ENCODE measurements at regions not wholly inside any gene's neighbourhood (a gene's known extent, or its start where the extent isn't known, plus 50 kb on each side); places are given as distances from the start of the nearest gene placed in this dataset.

DNA sequence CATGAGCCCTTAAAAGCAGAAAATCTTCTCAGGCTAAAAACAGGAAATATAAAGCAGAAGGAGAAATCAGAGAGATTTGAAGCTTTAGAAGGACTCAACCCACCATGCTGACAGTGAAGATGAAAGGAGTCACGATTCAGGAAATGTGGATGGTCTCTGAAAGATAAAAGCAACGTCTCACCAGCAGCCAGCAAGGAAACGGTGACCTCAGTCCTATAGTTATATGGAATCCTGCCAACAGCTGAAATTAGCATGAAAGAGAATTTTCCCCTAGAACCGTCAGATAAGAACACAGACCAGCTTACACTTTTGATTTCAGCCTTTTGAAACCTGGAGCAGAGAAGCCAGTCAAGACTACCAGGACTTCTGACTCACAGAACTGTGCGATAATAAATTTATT lies 715.7 kb upstream of the HTR2C start:
- H4K20me1 ChIP-seq (ENCODE audit: insufficient read depth, low read length): no peaks in the 10 kb centered on the region
- no peaks in the 10 kb centered on the region for H3K4me1 ChIP-seq (ENCODE audit: insufficient read depth, low read length)
- intact Hi-C loops (cut with micrococcal nuclease; ENCODE audit: unreplicated experiment): no loop called here
- no peaks in the 10 kb centered on the region for H3K36me3 ChIP-seq (replicated peaks in 1 of 2; ENCODE audit: control insufficient read depth in 1 of 2, insufficient read depth in 2 of 2, low read length in 2 of 2)
- no peak overlapping the region for H3K4me2 ChIP-seq (ENCODE audit: low read depth, low read length)
- no peak overlapping the region for H2AFZ ChIP-seq (ENCODE audit: low read length)
- no peaks in the 10 kb centered on the region for H3K27me3 ChIP-seq (ENCODE audit: control insufficient read depth in 1 of 2, insufficient read depth in 2 of 2, low read length in 2 of 2)
- no peaks in the 10 kb centered on the region for H3K9me3 ChIP-seq (ENCODE audit: low read length)
- TF ChIP-seq, protein P1, sequence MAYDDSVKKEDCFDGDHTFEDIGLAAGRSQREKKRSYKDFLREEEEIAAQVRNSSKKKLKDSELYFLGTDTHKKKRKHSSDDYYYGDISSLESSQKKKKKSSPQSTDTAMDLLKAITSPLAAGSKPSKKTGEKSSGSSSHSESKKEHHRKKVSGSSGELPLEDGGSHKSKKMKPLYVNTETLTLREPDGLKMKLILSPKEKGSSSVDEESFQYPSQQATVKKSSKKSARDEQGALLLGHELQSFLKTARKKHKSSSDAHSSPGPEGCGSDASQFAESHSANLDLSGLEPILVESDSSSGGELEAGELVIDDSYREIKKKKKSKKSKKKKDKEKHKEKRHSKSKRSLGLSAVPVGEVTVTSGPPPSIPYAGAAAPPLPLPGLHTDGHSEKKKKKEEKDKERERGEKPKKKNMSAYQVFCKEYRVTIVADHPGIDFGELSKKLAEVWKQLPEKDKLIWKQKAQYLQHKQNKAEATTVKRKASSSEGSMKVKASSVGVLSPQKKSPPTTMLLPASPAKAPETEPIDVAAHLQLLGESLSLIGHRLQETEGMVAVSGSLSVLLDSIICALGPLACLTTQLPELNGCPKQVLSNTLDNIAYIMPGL (CRISPR knock-in tag; IDR thresholded peaks at IDR 0.05; ENCODE audit: borderline replicate concordance in 1 of 2, low read depth in 1 of 2): no peak
- TF ChIP-seq ZNF644 (CRISPR knock-in tag; IDR thresholded peaks at IDR 0.05; ENCODE audit: low read depth) (no peak), ZNF724P (CRISPR knock-in tag; IDR thresholded peaks at IDR 0.05; ENCODE audit: borderline replicate concordance) (no peak), ZNF264 (CRISPR knock-in tag; IDR thresholded peaks at IDR 0.05) (no peak), LCORL (IDR thresholded peaks at IDR 0.05) (no peak), LCORL (CRISPR knock-in tag; IDR thresholded peaks at IDR 0.05) (no peak), ZNF7 (CRISPR knock-in tag; IDR thresholded peaks at IDR 0.05) (no peak), MIER3 (CRISPR knock-in tag; IDR thresholded peaks at IDR 0.05; ENCODE audit: borderline replicate concordance) (no peak), ZNF224 (CRISPR knock-in tag; IDR thresholded peaks at IDR 0.05) (no peak), MBNL3 (CRISPR knock-in tag; conservative IDR thresholded peaks at IDR 0.05) (no peak), ZNF451 (CRISPR knock-in tag; IDR thresholded peaks at IDR 0.05) (no peak), FLYWCH1 (CRISPR knock-in tag; IDR thresholded peaks at IDR 0.05) (no peak), TOPORS (CRISPR knock-in tag; IDR thresholded peaks at IDR 0.05) (no peak), ZNF335 (CRISPR knock-in tag; IDR thresholded peaks at IDR 0.05) (no peak)
- TF ChIP-seq, protein P2, sequence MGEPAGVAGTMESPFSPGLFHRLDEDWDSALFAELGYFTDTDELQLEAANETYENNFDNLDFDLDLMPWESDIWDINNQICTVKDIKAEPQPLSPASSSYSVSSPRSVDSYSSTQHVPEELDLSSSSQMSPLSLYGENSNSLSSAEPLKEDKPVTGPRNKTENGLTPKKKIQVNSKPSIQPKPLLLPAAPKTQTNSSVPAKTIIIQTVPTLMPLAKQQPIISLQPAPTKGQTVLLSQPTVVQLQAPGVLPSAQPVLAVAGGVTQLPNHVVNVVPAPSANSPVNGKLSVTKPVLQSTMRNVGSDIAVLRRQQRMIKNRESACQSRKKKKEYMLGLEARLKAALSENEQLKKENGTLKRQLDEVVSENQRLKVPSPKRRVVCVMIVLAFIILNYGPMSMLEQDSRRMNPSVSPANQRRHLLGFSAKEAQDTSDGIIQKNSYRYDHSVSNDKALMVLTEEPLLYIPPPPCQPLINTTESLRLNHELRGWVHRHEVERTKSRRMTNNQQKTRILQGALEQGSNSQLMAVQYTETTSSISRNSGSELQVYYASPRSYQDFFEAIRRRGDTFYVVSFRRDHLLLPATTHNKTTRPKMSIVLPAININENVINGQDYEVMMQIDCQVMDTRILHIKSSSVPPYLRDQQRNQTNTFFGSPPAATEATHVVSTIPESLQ (CRISPR knock-in tag; conservative IDR thresholded peaks at IDR 0.05): no peak
- TF ChIP-seq, protein P3, sequence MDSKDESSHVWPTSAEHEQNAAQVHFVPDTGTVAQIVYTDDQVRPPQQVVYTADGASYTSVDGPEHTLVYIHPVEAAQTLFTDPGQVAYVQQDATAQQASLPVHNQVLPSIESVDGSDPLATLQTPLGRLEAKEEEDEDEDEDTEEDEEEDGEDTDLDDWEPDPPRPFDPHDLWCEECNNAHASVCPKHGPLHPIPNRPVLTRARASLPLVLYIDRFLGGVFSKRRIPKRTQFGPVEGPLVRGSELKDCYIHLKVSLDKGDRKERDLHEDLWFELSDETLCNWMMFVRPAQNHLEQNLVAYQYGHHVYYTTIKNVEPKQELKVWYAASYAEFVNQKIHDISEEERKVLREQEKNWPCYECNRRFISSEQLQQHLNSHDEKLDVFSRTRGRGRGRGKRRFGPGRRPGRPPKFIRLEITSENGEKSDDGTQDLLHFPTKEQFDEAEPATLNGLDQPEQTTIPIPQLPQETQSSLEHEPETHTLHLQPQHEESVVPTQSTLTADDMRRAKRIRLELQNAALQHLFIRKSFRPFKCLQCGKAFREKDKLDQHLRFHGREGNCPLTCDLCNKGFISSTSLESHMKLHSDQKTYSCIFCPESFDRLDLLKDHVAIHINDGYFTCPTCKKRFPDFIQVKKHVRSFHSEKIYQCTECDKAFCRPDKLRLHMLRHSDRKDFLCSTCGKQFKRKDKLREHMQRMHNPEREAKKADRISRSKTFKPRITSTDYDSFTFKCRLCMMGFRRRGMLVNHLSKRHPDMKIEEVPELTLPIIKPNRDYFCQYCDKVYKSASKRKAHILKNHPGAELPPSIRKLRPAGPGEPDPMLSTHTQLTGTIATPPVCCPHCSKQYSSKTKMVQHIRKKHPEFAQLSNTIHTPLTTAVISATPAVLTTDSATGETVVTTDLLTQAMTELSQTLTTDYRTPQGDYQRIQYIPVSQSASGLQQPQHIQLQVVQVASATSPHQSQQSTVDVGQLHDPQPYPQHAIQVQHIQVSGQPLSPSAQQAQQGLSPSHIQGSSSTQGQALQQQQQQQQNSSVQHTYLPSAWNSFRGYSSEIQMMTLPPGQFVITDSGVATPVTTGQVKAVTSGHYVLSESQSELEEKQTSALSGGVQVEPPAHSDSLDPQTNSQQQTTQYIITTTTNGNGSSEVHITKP (CRISPR knock-in tag; IDR thresholded peaks at IDR 0.05; ENCODE audit: low read depth): no peak
- TF ChIP-seq, protein P4, sequence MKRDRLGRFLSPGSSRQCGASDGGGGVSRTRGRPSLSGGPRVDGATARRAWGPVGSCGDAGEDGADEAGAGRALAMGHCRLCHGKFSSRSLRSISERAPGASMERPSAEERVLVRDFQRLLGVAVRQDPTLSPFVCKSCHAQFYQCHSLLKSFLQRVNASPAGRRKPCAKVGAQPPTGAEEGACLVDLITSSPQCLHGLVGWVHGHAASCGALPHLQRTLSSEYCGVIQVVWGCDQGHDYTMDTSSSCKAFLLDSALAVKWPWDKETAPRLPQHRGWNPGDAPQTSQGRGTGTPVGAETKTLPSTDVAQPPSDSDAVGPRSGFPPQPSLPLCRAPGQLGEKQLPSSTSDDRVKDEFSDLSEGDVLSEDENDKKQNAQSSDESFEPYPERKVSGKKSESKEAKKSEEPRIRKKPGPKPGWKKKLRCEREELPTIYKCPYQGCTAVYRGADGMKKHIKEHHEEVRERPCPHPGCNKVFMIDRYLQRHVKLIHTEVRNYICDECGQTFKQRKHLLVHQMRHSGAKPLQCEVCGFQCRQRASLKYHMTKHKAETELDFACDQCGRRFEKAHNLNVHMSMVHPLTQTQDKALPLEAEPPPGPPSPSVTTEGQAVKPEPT (CRISPR knock-in tag; IDR thresholded peaks at IDR 0.05; ENCODE audit: low read depth): no peak
- in situ Hi-C loops (cut with HindIII; ENCODE audit: extremely low pct_ligation_motif_present, low pct_unique_long_range_greater_than_20kb): no loop called here
- FAIRE-seq (no peak), ATAC-seq (no peak), DNase-seq (ENCODE audit: low spot score) (no peak)
- no peaks in the 10 kb centered on the region for H3K79me2 ChIP-seq (ENCODE audit: insufficient read depth, low read length)
- ChIA-PET POLR2A (no interaction called here), CTCF (ENCODE audit: low intra/inter-chr PET ratio, low total read pairs) (no interaction called here)
- 9% methylated on average over 4 of the region's 5 CpGs for WGBS (ENCODE audit: low lambda C conversion rate)
- H3K27ac ChIP-seq (ENCODE audit: extremely low read length, insufficient read depth, low read length): no peak overlapping the region
- no peak overlapping the region for H3K4me3 ChIP-seq (replicated peaks in 1 of 3; ENCODE audit: insufficient read depth in 1 of 3, low read depth in 2 of 3, low read length in 3 of 3)
- H3K9ac ChIP-seq (ENCODE audit: insufficient read depth, low read depth, low read length): no peak overlapping the region
- BruUV-seq (replicated peaks): no TSS peak
